H1 (cell line): ENCODE measurements at regions not wholly inside any gene's neighbourhood (a gene's known extent, or its start where the extent isn't known, plus 50 kb on each side); places are given as distances from the start of the nearest gene placed in this dataset.

Source experiments
- CTCF ChIA-PET: fragments of 300-600 bp; sonication (Branson Sonifier 250); formaldehyde crosslinking; loops from one replicate; lab custom pipeline; 2021; ENCODE audit not compliant: partially characterized antibody; lab: Charles Lee
- POLR2A ChIA-PET: fragments of 300-600 bp; sonication (Branson Sonifier 250); formaldehyde crosslinking; loops from one replicate; lab custom pipeline; 2021; ENCODE audit warnings: inconsistent platforms; ENCODE audit not compliant: partially characterized antibody; lab: Charles Lee
- DNase-seq, 2 experiments: peaks; one replicate each; pipeline versions ENCODE4 v3.0.0 to v3.0.0-alpha.2; 2010 to 2022; ENCODE audit warnings: low spot score in 2 of 2, low read depth in 1 of 2, mixed read lengths in 1 of 2
- FAIRE-seq: peaks from 2 replicates; lab custom pipeline; 2011; peaks lifted over from hg19 to GRCh38; lab: Jason Lieb, UNC
- H2AFZ ChIP-seq: 2 replicates; pipeline ENCODE4 v1.8.1; 2012; ENCODE audit warnings: low read length, inconsistent platforms
- H2AK5ac ChIP-seq: 2 replicates; pipeline ENCODE4 v1.6.1; 2013; ENCODE audit warnings: low read depth, low read length
- H2BK120ac ChIP-seq: replicated peaks from 2 replicates; pipeline ENCODE3; 2013; ENCODE audit warnings: low read depth, low read length, inconsistent platforms
- H2BK12ac ChIP-seq: 2 replicates; pipeline ENCODE4 v1.6.1; 2013; ENCODE audit warnings: low read depth, low read length
- H2BK15ac ChIP-seq: 2 replicates; pipeline ENCODE4 v1.6.1; 2013; ENCODE audit warnings: low read length
- H2BK20ac ChIP-seq: 2 replicates; pipeline ENCODE4 v1.6.1; 2013; ENCODE audit warnings: low read length
- H2BK5ac ChIP-seq: 2 replicates; pipeline ENCODE4 v1.6.1; 2013; ENCODE audit warnings: low read depth, low read length
- H3K14ac ChIP-seq: 2 replicates; pipeline ENCODE4 v1.6.1; 2013; ENCODE audit warnings: inconsistent platforms; ENCODE audit not compliant: insufficient read length
- H3K18ac ChIP-seq: 2 replicates; pipeline ENCODE4 v1.6.1; 2013; ENCODE audit warnings: low read length; ENCODE audit errors: extremely low read depth
- H3K23ac ChIP-seq: 2 replicates; pipeline ENCODE4 v1.6.1; 2013; ENCODE audit warnings: inconsistent platforms; ENCODE audit not compliant: insufficient read length
- H3K23me2 ChIP-seq: 2 replicates; pipeline ENCODE4 v1.6.1; 2013; ENCODE audit warnings: low read depth, low read length
- H3K27ac ChIP-seq: 2 replicates; pipeline ENCODE4 v1.6.1; 2011; ENCODE audit warnings: low read depth, low read length, inconsistent platforms
- H3K27me3 ChIP-seq, 4 experiments: replicated peaks in 1 of 4; 1 replicate in 1 of 4; 2 replicates in 3 of 4; pipeline versions ENCODE4 v1.6.1 to v1.8.1; 2011 to 2013; ENCODE audit warnings: low read length in 3 of 4, mild to moderate bottlenecking in 3 of 4, inconsistent platforms in 2 of 4, mixed read lengths in 2 of 4, moderate library complexity in 1 of 4; ENCODE audit not compliant: control insufficient read depth in 3 of 4, insufficient read depth in 3 of 4; ENCODE audit errors: extremely low read depth in 1 of 4
- H3K36me3 ChIP-seq, 4 experiments: 2 replicates each; pipeline versions ENCODE4 v1.6.1 to v1.8.1; 2011 to 2013; ENCODE audit warnings: mild to moderate bottlenecking in 4 of 4, low read length in 3 of 4, moderate library complexity in 2 of 4, control low read depth in 1 of 4, inconsistent platforms in 1 of 4; ENCODE audit not compliant: insufficient read depth in 4 of 4, control insufficient read depth in 2 of 4
- H3K4ac ChIP-seq: replicated peaks from 2 replicates; pipeline ENCODE3; 2013; ENCODE audit warnings: low read length, low read depth, mixed read lengths, inconsistent platforms; ENCODE audit not compliant: insufficient read length
- H3K4me1 ChIP-seq, 4 experiments: replicated peaks in 1 of 4; 1 replicate in 1 of 4; 2 replicates in 3 of 4; pipeline versions ENCODE4 v1.6.1 to v1.8.1; 2011 to 2013; ENCODE audit warnings: low read length in 3 of 4, inconsistent platforms in 2 of 4, mixed read lengths in 1 of 4; ENCODE audit not compliant: insufficient read depth in 4 of 4, control insufficient read depth in 3 of 4
- H3K4me2 ChIP-seq, 2 experiments: 2 replicates each; pipeline versions ENCODE4 v1.6.1 to v1.8.1; 2011 to 2013; ENCODE audit warnings: low read depth in 2 of 2, low read length in 2 of 2, control low read depth in 1 of 2, inconsistent platforms in 1 of 2, mild to moderate bottlenecking in 1 of 2; ENCODE audit not compliant: insufficient read depth in 1 of 2
- H3K4me3 ChIP-seq, 4 experiments: fragments of 200-600, 300-600 bp in 1 of 4; sonication (generic), shearing (Covaris generic), sonication (Bioruptor Twin) in 1 of 4; 2 replicates each; pipeline versions ENCODE4 v1.5.1 to v1.8.1; 2011 to 2016; ENCODE audit warnings: low read length in 4 of 4, low read depth in 3 of 4, control low read depth in 2 of 4, inconsistent platforms in 2 of 4, mild to moderate bottlenecking in 2 of 4, mixed read lengths in 1 of 4, moderate library complexity in 1 of 4; ENCODE audit not compliant: insufficient read depth in 2 of 4; ENCODE audit errors: extremely low read depth in 1 of 4
- H3K56ac ChIP-seq: replicated peaks from 2 replicates; pipeline ENCODE3; 2013; ENCODE audit warnings: low read depth, mild to moderate bottlenecking, mixed read lengths, low read length, inconsistent platforms; ENCODE audit not compliant: insufficient read length
- H3K79me1 ChIP-seq: 2 replicates; pipeline ENCODE4 v1.6.1; 2013; ENCODE audit warnings: low read depth, low read length, control low read depth
- H3K79me2 ChIP-seq, 2 experiments: 2 replicates each; pipeline versions ENCODE4 v1.6.1 to v1.8.1; 2012 to 2013; ENCODE audit warnings: low read length in 2 of 2, mild to moderate bottlenecking in 2 of 2, inconsistent platforms in 1 of 2; ENCODE audit not compliant: insufficient read depth in 2 of 2, control insufficient read depth in 1 of 2
- H3K9ac ChIP-seq, 4 experiments: replicated peaks in 1 of 4; 1 replicate in 1 of 4; 2 replicates in 3 of 4; pipeline versions ENCODE4 v1.6.1 to v1.8.1; 2011 to 2013; ENCODE audit warnings: low read depth in 3 of 4, low read length in 3 of 4, control low read depth in 2 of 4, mild to moderate bottlenecking in 2 of 4, moderate library complexity in 2 of 4, inconsistent platforms in 1 of 4; ENCODE audit errors: extremely low read depth in 1 of 4
- H3K9me3 ChIP-seq, 2 experiments: 2 replicates each; pipeline versions ENCODE4 v1.6.1 to v1.8.1; 2012 to 2013; ENCODE audit warnings: mild to moderate bottlenecking in 2 of 2, moderate library complexity in 2 of 2, control low read depth in 1 of 2, inconsistent platforms in 1 of 2, low read depth in 1 of 2, low read length in 1 of 2, mixed read lengths in 1 of 2; ENCODE audit not compliant: insufficient read depth in 2 of 2
- H4K20me1 ChIP-seq, 2 experiments: replicated peaks in 1 of 2; 2 replicates each; pipeline versions ENCODE3 to v1.8.1; 2011 to 2013; ENCODE audit warnings: inconsistent platforms in 2 of 2, low read length in 2 of 2, mild to moderate bottlenecking in 1 of 2; ENCODE audit not compliant: insufficient read depth in 2 of 2, control insufficient read depth in 1 of 2
- H4K5ac ChIP-seq: 2 replicates; pipeline ENCODE4 v1.6.1; 2013; ENCODE audit warnings: low read length, low read depth, mixed read lengths, inconsistent platforms; ENCODE audit not compliant: insufficient read length
- H4K8ac ChIP-seq: 2 replicates; pipeline ENCODE4 v1.8.0; 2013; ENCODE audit warnings: mild to moderate bottlenecking, moderate library complexity, low read length, inconsistent platforms; ENCODE audit not compliant: insufficient read depth; ENCODE audit errors: extremely low read depth
- H4K91ac ChIP-seq: replicated peaks from 2 replicates; pipeline ENCODE3; 2013; ENCODE audit warnings: low read length, mixed read lengths, inconsistent platforms; ENCODE audit not compliant: insufficient read length
- ATF2 ChIP-seq: IDR thresholded peaks from 2 replicates; pipeline ENCODE4 v1.6.1; 2012; ENCODE audit warnings: low read length, inconsistent platforms
- BCL11A ChIP-seq, 2 experiments: IDR thresholded peaks; one replicate each; pipeline ENCODE4 v1.6.1; 2011; ENCODE audit warnings: low read depth in 2 of 2, low read length in 2 of 2, mild to moderate bottlenecking in 2 of 2
- CREB1 ChIP-seq: IDR thresholded peaks from 2 replicates; pipeline ENCODE4 v1.6.1; 2012; ENCODE audit warnings: inconsistent platforms
- KDM1A ChIP-seq: fragments of 200-600, 300-600 bp; sonication (generic); IDR thresholded peaks from 2 replicates; pipeline ENCODE4 v1.7.1; 2016; ENCODE audit warnings: mild to moderate bottlenecking, low read length, borderline replicate concordance
- NRF1 ChIP-seq: IDR thresholded peaks from 2 replicates; pipeline ENCODE4 v1.6.1; 2011; ENCODE audit warnings: mild to moderate bottlenecking, low read depth, low read length, improper control_type of control experiment
- POLR2AphosphoS5 ChIP-seq: IDR thresholded peaks from 2 replicates; pipeline ENCODE4 v1.6.1; 2011; ENCODE audit warnings: low read depth, low read length
- RXRA ChIP-seq: IDR thresholded peaks from 2 replicates; pipeline ENCODE4 v1.6.1; 2011; ENCODE audit warnings: low read depth, mild to moderate bottlenecking, low read length, moderate library complexity; ENCODE audit not compliant: insufficient read depth
- TEAD4 ChIP-seq: IDR thresholded peaks from 2 replicates; pipeline ENCODE4 v1.6.1; 2012; ENCODE audit warnings: low read depth, low read length, inconsistent platforms, mixed read lengths
- USF2 ChIP-seq: IDR thresholded peaks from 2 replicates; pipeline ENCODE4 v1.6.1; 2011; ENCODE audit warnings: low read length, improper control_type of control experiment
- WGBS, 2 experiments: shearing (Covaris generic) in 1 of 2; methylation state at CpG; one replicate each; pipeline versions ENCODE4 v1.1.6 to v1.1.7; 2013 to 2015; ENCODE audit warnings: low lambda C conversion rate in 2 of 2, mixed read lengths in 2 of 2, inconsistent platforms in 1 of 2, low coverage in 1 of 2, missing lambda C conversion rate in 1 of 2; ENCODE audit not compliant: insufficient replicate concordance in 2 of 2, insufficient coverage in 1 of 2, insufficient read length in 1 of 2; ENCODE audit errors: extremely low coverage in 1 of 2, missing lambda C conversion rate in 1 of 2; 5-methylcytosine and 5-hydroxymethylcytosine counted together

GRCh38 chr6:14719270-14719669, 526.6 kb upstream of the JARID2 start:
- CTCF ChIA-PET: no interaction called here
- Histone ChIP-seq H2BK12ac (no peak overlapping the region), H2BK5ac (no peak overlapping the region), H3K23ac (no peak overlapping the region), H2AK5ac (no peak overlapping the region), H3K9me3 (no peaks in the 10 kb centered on the region), H4K91ac (no peak overlapping the region), H3K18ac (no peak overlapping the region), H3K9ac (no peak overlapping the region), H4K5ac (no peak overlapping the region), H2BK120ac (no peak overlapping the region), H3K36me3 (no peaks in the 10 kb centered on the region), H3K27ac (no peak overlapping the region), H3K79me1 (no peaks in the 10 kb centered on the region; the same call in 1 of the 2 replicates), H3K79me2 (no peaks in the 10 kb centered on the region), H3K4me1 (peaks cover 0 to 6% (median 0%) of the 10 kb centered on the region in 4 experiments; a peak in 1 of 7 replicates), H3K27me3 (no peaks in the 10 kb centered on the region; a peak in 1 of 7 replicates), H2AFZ (no peak overlapping the region), H3K4me2 (no peak overlapping the region), H3K56ac (no peak overlapping the region), H2BK20ac (no peak overlapping the region), H4K8ac (no peak overlapping the region), H3K14ac (no peak overlapping the region), H3K23me2 (no peaks in the 10 kb centered on the region), H3K4ac (no peak overlapping the region), H2BK15ac (no peak overlapping the region), H4K20me1 (no peaks in the 10 kb centered on the region), H3K4me3 (no peak overlapping the region)
- WGBS, 2 experiments: 87% methylated on average over 7 of the region's 7 CpGs; no CpG with 5 or more reads in 1 of the 2 experiments
- DNase-seq (no peak), FAIRE-seq (no peak)
- POLR2A ChIA-PET: no interaction called here
- TF ChIP-seq RXRA: no peak
- no peak for TF ChIP-seq TEAD4
- TF ChIP-seq CREB1: no peak
- no peak for TF ChIP-seq KDM1A
- TF ChIP-seq POLR2AphosphoS5: no peak
- TF ChIP-seq USF2: no peak
- TF ChIP-seq BCL11A (IDR thresholded peaks at IDR 0.05; ENCODE audit: low read depth in 2 of 2, low read length in 2 of 2): no peak
- TF ChIP-seq ATF2: no peak
- no peak for TF ChIP-seq NRF1
